GM23338 (cell line): ENCODE measurements at regions not wholly inside any gene's neighbourhood (a gene's known extent, or its start where the extent isn't known, plus 50 kb on each side); places are given as distances from the start of the nearest gene placed in this dataset.

Experiments
- ATAC-seq: fragments of 200-7000 bp; cut with Tn5 transposase; 3 replicates; pipeline ENCODE4 v1.9.1; 2020
- DNase-seq: peaks from one replicate; pipeline ENCODE4 v3.0.0-alpha.2; 2015; ENCODE audit warnings: low spot score
- H2AFZ ChIP-seq: fragments of 200-600 bp; sonication (generic); 2 replicates; pipeline ENCODE4 v1.8.0; 2016; ENCODE audit warnings: antibody characterized with exemption, mild to moderate bottlenecking, moderate library complexity
- H3F3A ChIP-seq: fragments of 200-600 bp; sonication (generic); replicated peaks from 2 replicates; pipeline ENCODE4 v1.8.0; 2017; ENCODE audit warnings: antibody characterized with exemption, mixed run types, low read depth
- H3K27ac ChIP-seq: fragments of 200-600 bp; sonication (generic); 2 replicates; pipeline ENCODE4 v1.6.1; 2016; ENCODE audit warnings: low read depth
- H3K27me3 ChIP-seq: fragments of 200-600 bp; sonication (generic); 2 replicates; pipeline ENCODE4 v1.8.0; 2016; ENCODE audit warnings: mild to moderate bottlenecking, mixed run types, moderate library complexity; ENCODE audit not compliant: insufficient read depth
- H3K36me3 ChIP-seq: fragments of 200-600 bp; sonication (generic); 2 replicates; pipeline ENCODE4 v1.8.0; 2016; ENCODE audit warnings: mild to moderate bottlenecking; ENCODE audit not compliant: insufficient read depth
- H3K4me1 ChIP-seq: fragments of 200-600 bp; sonication (generic); 2 replicates; pipeline ENCODE4 v1.8.0; 2016; ENCODE audit warnings: mild to moderate bottlenecking, moderate library complexity; ENCODE audit not compliant: insufficient read depth
- H3K4me2 ChIP-seq: fragments of 200-600 bp; sonication (generic); 2 replicates; pipeline ENCODE4 v1.7.1; 2017; ENCODE audit warnings: mixed run types
- H3K4me3 ChIP-seq: fragments of 200-600 bp; sonication (generic); 2 replicates; pipeline ENCODE4 v1.6.1; 2016; ENCODE audit warnings: mixed run types
- H3K79me2 ChIP-seq: fragments of 200-600 bp; sonication (generic); replicated peaks from 2 replicates; pipeline ENCODE4 v1.8.0; 2017; ENCODE audit warnings: mild to moderate bottlenecking; ENCODE audit not compliant: insufficient read depth
- H3K9me2 ChIP-seq: fragments of 200-600 bp; sonication (generic); 2 replicates; pipeline ENCODE4 v1.8.0; 2017; ENCODE audit not compliant: insufficient read depth
- H4K20me1 ChIP-seq: fragments of 200-600 bp; sonication (generic); replicated peaks from 2 replicates; pipeline ENCODE4 v1.8.0; 2017; ENCODE audit warnings: mild to moderate bottlenecking; ENCODE audit not compliant: insufficient read depth
- H3K27ac Mint-ChIP-seq: 2 replicates; pipeline ENCODE4 v1.8.0; 2020; ENCODE audit warnings: inconsistent platforms, mild to moderate bottlenecking, moderate library complexity, mixed read lengths
- H3K27me3 Mint-ChIP-seq: 3 replicates; pipeline ENCODE4 v1.8.0; 2022; ENCODE audit warnings: low read depth, mild to moderate bottlenecking, moderate library complexity, mixed read lengths, inconsistent platforms; ENCODE audit not compliant: insufficient read depth, poor library complexity
- H3K36me3 Mint-ChIP-seq: 3 replicates; pipeline ENCODE4 v1.8.0; 2021; ENCODE audit warnings: low read depth, mild to moderate bottlenecking, inconsistent platforms, moderate library complexity, mixed read lengths
- H3K4me1 Mint-ChIP-seq: 3 replicates; pipeline ENCODE4 v1.8.0; 2020; ENCODE audit warnings: mild to moderate bottlenecking, inconsistent platforms, mixed read lengths
- H3K4me3 Mint-ChIP-seq: 3 replicates; pipeline ENCODE4 v1.8.0; 2021; ENCODE audit warnings: moderate library complexity, mild to moderate bottlenecking, inconsistent platforms, mixed read lengths
- H3K9me3 Mint-ChIP-seq: 3 replicates; pipeline ENCODE4 v1.8.0; 2020; ENCODE audit warnings: moderate library complexity, mild to moderate bottlenecking, inconsistent platforms, mixed read lengths
- CREB1 ChIP-seq: fragments of 250-450 bp; sonication (Bioruptor Pico); IDR thresholded peaks from 2 replicates; pipeline ENCODE4 v1.5.0; 2020; ENCODE audit warnings: low read depth, mild to moderate bottlenecking, moderate library complexity
- EZH2phosphoT487 ChIP-seq: fragments of 200-600 bp; sonication (generic); IDR thresholded peaks from one replicate; pipeline ENCODE4 v1.8.1; 2018; ENCODE audit warnings: antibody characterized with exemption; ENCODE audit not compliant: unreplicated experiment
- ZNF114 ChIP-seq: fragments of 250-450 bp; sonication (Bioruptor Pico); IDR thresholded peaks from 2 replicates; pipeline ENCODE4 v1.5.0; 2020; ENCODE audit warnings: mild to moderate bottlenecking, moderate library complexity
- ZNF331 ChIP-seq: fragments of 250-450 bp; sonication (Bioruptor Pico); IDR thresholded peaks from 2 replicates; pipeline ENCODE4 v1.5.0; 2020; ENCODE audit warnings: low read depth, mild to moderate bottlenecking, moderate library complexity
- ZNF462 ChIP-seq: fragments of 250-450 bp; sonication (Bioruptor Pico); IDR thresholded peaks from 2 replicates; pipeline ENCODE4 v1.5.0; 2020; ENCODE audit warnings: mild to moderate bottlenecking, moderate library complexity

GRCh38 chr3:99396651-99397275 lies 241.6 kb upstream of the COL8A1 start (continued):
- TF ChIP-seq ZNF331 (CRISPR knock-in tag): no peak
- TF ChIP-seq ZNF462: no peak

DNA sequence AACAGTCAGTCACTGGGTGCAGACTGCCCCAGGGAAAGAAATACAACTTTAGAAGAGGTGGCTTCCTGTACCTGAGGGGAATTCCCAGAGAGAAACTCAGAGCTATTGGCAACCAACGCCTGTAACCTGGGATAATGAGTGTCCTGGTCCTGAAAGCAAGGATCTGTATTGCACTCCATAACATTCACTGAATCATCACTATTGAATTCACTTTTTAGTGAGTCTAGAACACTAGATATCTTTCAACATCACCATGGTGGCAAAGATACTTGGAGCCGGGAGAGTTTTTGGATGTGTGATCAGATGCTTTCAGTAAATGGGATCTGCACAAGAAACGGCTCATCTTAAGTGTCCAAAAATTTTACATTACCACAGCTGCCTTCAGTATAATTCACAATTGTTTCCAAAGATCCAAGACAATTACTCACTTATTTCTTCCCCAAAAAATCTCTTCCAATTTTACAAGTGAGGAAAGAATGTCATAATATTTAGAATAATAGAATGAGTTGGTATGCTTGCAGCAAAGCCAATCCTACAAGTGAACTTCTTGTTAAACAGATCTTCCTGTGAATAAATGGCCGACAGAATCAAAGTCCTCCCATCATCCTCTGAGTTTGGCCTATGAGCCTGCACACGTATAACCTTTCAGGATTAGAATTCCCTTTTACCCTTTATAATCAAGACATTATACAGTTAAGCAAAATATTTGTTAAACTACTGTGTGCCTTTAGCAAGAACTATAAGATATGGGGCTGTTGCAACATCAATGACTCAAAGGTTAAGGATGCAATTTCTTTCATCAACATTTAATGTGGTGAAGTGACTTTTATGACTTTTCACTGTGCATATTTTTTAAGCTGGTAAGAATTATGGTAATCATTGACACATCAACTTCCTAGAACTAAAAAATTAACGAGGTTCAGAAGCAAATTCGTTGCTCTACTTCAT lies 243.3 kb upstream of the COL8A1 start:
- H2AFZ ChIP-seq: no peak overlapping the region
- no peak overlapping the region for H3K4me3 Mint-ChIP-seq
- ATAC-seq: no peak
- H3K9me3 Mint-ChIP-seq: peaks cover 33% of the 10 kb centered on the region
- peaks cover 24% of the 10 kb centered on the region; the same call in 2 of the 3 replicates for H3K36me3 Mint-ChIP-seq
- no peaks in the 10 kb centered on the region for H3F3A ChIP-seq
- TF ChIP-seq CREB1 (CRISPR knock-in tag) (no peak), ZNF114 (CRISPR knock-in tag) (no peak), EZH2phosphoT487 (no peak)
- no peaks in the 10 kb centered on the region for H4K20me1 ChIP-seq
- peaks cover 16% of the 10 kb centered on the region for H3K36me3 ChIP-seq
- H3K27me3 ChIP-seq: no peaks in the 10 kb centered on the region
- H3K4me1 ChIP-seq: no peaks in the 10 kb centered on the region
- no peak overlapping the region for H3K4me2 ChIP-seq
- no peak overlapping the region for H3K27ac ChIP-seq
- no peak overlapping the region for H3K27ac Mint-ChIP-seq
- H3K9me2 ChIP-seq: no peaks in the 10 kb centered on the region
- no peaks in the 10 kb centered on the region for H3K4me1 Mint-ChIP-seq
- H3K4me3 ChIP-seq: no peak overlapping the region
- no peaks in the 10 kb centered on the region for H3K27me3 Mint-ChIP-seq
- no peak for DNase-seq
- no peaks in the 10 kb centered on the region for H3K79me2 ChIP-seq
